ENCODE measurements at regions not wholly inside any gene's neighbourhood (a gene's known extent, or its start where the extent isn't known, plus 50 kb on each side); places are given as distances from the start of the nearest gene placed in this dataset.

GRCh38 chr4:58061967-58062366 is 951.8 kb upstream of the IGFBP7 start:
- TF ChIP-seq CTCF (IDR thresholded peaks at IDR 0.05): no peak
- TF ChIP-seq POLR2A (IDR thresholded peaks at IDR 0.05): no peak
- no peak for TF ChIP-seq POLR2AphosphoS5 (IDR thresholded peaks at IDR 0.05)

Data from transverse colon (tissue), 4 donors.